K562 (cell line): ENCODE measurements at regions not wholly inside any gene's neighbourhood (a gene's known extent, or its start where the extent isn't known, plus 50 kb on each side); places are given as distances from the start of the nearest gene placed in this dataset.

Experiments
- ATAC-seq: fragments of 200-7000 bp; cut with Tn5 transposase; 3 replicates; pipeline ENCODE4 v1.9.1; 2020; ENCODE audit warnings: moderate library complexity
- BruUV-seq: library from RNA; stranded (reverse); fragments of 400-500 nt; replicated peaks from 2 replicates; lab custom pipeline; 2021; lab: Mats Ljungman, UMichigan
- CTCF ChIA-PET: fragments of 300-600 bp; formaldehyde crosslinking; extraction: SDS; loops from one replicate; lab custom pipeline; 2021; ENCODE audit warnings: low intra/inter-chr PET ratio; lab: Yijun Ruan, JAX
- POLR2A ChIA-PET: fragments of 300-600, 350-650 bp; sonication (Branson Sonifier 250); formaldehyde crosslinking; extraction: SDS; loops from one replicate; lab custom pipeline; 2021; ENCODE audit warnings: antibody characterized with exemption, inconsistent platforms; lab: Yijun Ruan, JAX
- DNase-seq, 4 experiments: peaks; one replicate each; pipeline versions ENCODE4 v3.0.0 to v3.0.0-alpha.2; 2011 to 2018; ENCODE audit warnings: low spot score in 3 of 4, mixed read lengths in 3 of 4; ENCODE audit errors: extremely low read depth in 1 of 4
- FAIRE-seq: peaks from 2 replicates; lab custom pipeline; 2011; peaks lifted over from hg19 to GRCh38; lab: Jason Lieb, UNC
- H2AFZ ChIP-seq: 2 replicates; pipeline ENCODE4 v1.6.0; 2011; ENCODE audit warnings: low read depth, low read length, control low read depth, inconsistent platforms
- H3K27ac ChIP-seq: fragments of 200-600 bp; 3 replicates; pipeline ENCODE4 v1.8.0; 2011; ENCODE audit warnings: low read depth, mild to moderate bottlenecking, control low read depth, inconsistent platforms, low read length, moderate library complexity, mixed read lengths; ENCODE audit errors: extremely low read depth
- H3K27me3 ChIP-seq, 2 experiments: fragments of 300-600 bp in 1 of 2; 2 replicates in 1 of 2; 3 replicates in 1 of 2; pipeline versions ENCODE4 v1.6.0 to v1.8.0; 2011; ENCODE audit warnings: inconsistent platforms in 2 of 2, low read length in 2 of 2, mild to moderate bottlenecking in 1 of 2, mixed read lengths in 1 of 2, moderate library complexity in 1 of 2; ENCODE audit not compliant: control insufficient read depth in 2 of 2, insufficient read depth in 2 of 2
- H3K36me3 ChIP-seq: fragments of 300-600 bp; 3 replicates; pipeline ENCODE4 v1.8.0; 2011; ENCODE audit warnings: mild to moderate bottlenecking, low read length, inconsistent platforms; ENCODE audit not compliant: control insufficient read depth, insufficient read depth
- H3K4me1 ChIP-seq, 2 experiments: fragments of 200-600 bp in 1 of 2; replicated peaks in 1 of 2; 2 replicates in 1 of 2; 3 replicates in 1 of 2; pipeline versions ENCODE4 v1.5.1 to v1.8.0; 2011; ENCODE audit warnings: inconsistent platforms in 2 of 2, low read length in 2 of 2, mild to moderate bottlenecking in 1 of 2, mixed read lengths in 1 of 2, moderate library complexity in 1 of 2; ENCODE audit not compliant: control insufficient read depth in 2 of 2, insufficient read depth in 2 of 2
- H3K4me2 ChIP-seq: 2 replicates; pipeline ENCODE4 v1.6.1; 2011; ENCODE audit warnings: low read length, control low read depth, inconsistent platforms, mixed read lengths; ENCODE audit not compliant: insufficient read depth
- H3K4me3 ChIP-seq: fragments of 200-600 bp; sonication (generic), shearing (Covaris generic); 2 replicates; pipeline ENCODE4 v1.5.1; 2016; ENCODE audit warnings: control low read depth, inconsistent platforms
- H3K79me2 ChIP-seq: fragments of 200-600 bp; 3 replicates; pipeline ENCODE4 v1.8.0; 2011; ENCODE audit warnings: low read length, inconsistent platforms; ENCODE audit not compliant: control insufficient read depth, insufficient read depth
- H3K9ac ChIP-seq, 2 experiments: 2 replicates each; pipeline versions ENCODE4 v1.6.0 to v1.6.1; 2011; ENCODE audit warnings: low read depth in 2 of 2, low read length in 2 of 2, control low read depth in 1 of 2, inconsistent platforms in 1 of 2, mild to moderate bottlenecking in 1 of 2, mixed read lengths in 1 of 2; ENCODE audit not compliant: insufficient read depth in 1 of 2
- H3K9me1 ChIP-seq: one replicate; pipeline ENCODE4 v1.6.0; 2011; ENCODE audit warnings: inconsistent platforms, mild to moderate bottlenecking, low read length, moderate library complexity; ENCODE audit not compliant: control insufficient read depth, insufficient read depth
- H3K9me3 ChIP-seq: replicated peaks from 2 replicates; pipeline ENCODE4 v1.5.1; 2011; ENCODE audit warnings: low read depth, low read length, inconsistent platforms; ENCODE audit not compliant: control insufficient read depth, insufficient read depth
- H4K20me1 ChIP-seq: replicated peaks from 2 replicates; pipeline ENCODE4 v1.6.1; 2011; ENCODE audit warnings: low read length, inconsistent platforms, mixed read lengths; ENCODE audit not compliant: control insufficient read depth, insufficient read depth
- BRF1 ChIP-seq: IDR thresholded peaks from 3 replicates; pipeline ENCODE4 v1.6.1; 2011; ENCODE audit warnings: borderline replicate concordance, mild to moderate bottlenecking; ENCODE audit not compliant: insufficient read length; ENCODE audit errors: extremely low read depth
- CBX1 ChIP-seq: sonication (generic); IDR thresholded peaks from 2 replicates; pipeline ENCODE4 v1.6.1; 2016; ENCODE audit warnings: antibody characterized with exemption, low read depth, mild to moderate bottlenecking
- CSDE1 ChIP-seq, 2 experiments: fragments of 450-650 bp; IDR thresholded peaks; 2 replicates each; pipeline ENCODE4 v1.6.1; 2016; ENCODE audit warnings: mild to moderate bottlenecking in 1 of 2
- GABPB1 ChIP-seq: sonication (generic); formaldehyde crosslinking; IDR thresholded peaks from 2 replicates; pipeline ENCODE4 v1.8.0; 2022; ENCODE audit warnings: mild to moderate bottlenecking, missing genetic modification reagents
- IFI16 ChIP-seq: fragments of 250-450 bp; sonication (Bioruptor Pico); IDR thresholded peaks from 2 replicates; pipeline ENCODE4 v2.1.2; 2022; ENCODE audit warnings: mild to moderate bottlenecking, inconsistent platforms
- IRF1 ChIP-seq: sonication (generic); formaldehyde crosslinking; IDR thresholded peaks from 2 replicates; pipeline ENCODE4 v1.8.0; 2022; ENCODE audit warnings: missing genetic modification reagents, mild to moderate bottlenecking, borderline replicate concordance
- KLF6 ChIP-seq: fragments of 250-450 bp; sonication (Bioruptor Pico); IDR thresholded peaks from 2 replicates; pipeline ENCODE4 v1.4.0; 2020; ENCODE audit warnings: mild to moderate bottlenecking, moderate library complexity, borderline replicate concordance
- MCM5 ChIP-seq: fragments of 450-650 bp; IDR thresholded peaks from 2 replicates; pipeline ENCODE4 v1.6.1; 2016; ENCODE audit warnings: low read depth
- SRSF1 ChIP-seq: fragments of 200-400 bp; formaldehyde crosslinking; IDR thresholded peaks from 2 replicates; pipeline ENCODE4 v1.6.1; 2017; ENCODE audit warnings: mild to moderate bottlenecking, low read depth, low read length, moderate library complexity
- TOE1 ChIP-seq, 2 experiments: fragments of 450-650 bp in 1 of 2; sonication (generic) in 1 of 2; formaldehyde crosslinking in 1 of 2; IDR thresholded peaks; 2 replicates each; pipeline versions ENCODE4 v1.7.1 to v1.8.0; 2016 to 2022; ENCODE audit warnings: borderline replicate concordance in 2 of 2, mild to moderate bottlenecking in 2 of 2, antibody characterized with exemption in 1 of 2, inconsistent platforms in 1 of 2, low read depth in 1 of 2, missing genetic modification reagents in 1 of 2, moderate library complexity in 1 of 2
- TRIM28 ChIP-seq: fragments of 450-650 bp; IDR thresholded peaks from 2 replicates; pipeline ENCODE4 v1.6.1; 2017
- ZC3H4 ChIP-seq: sonication (generic); formaldehyde crosslinking; IDR thresholded peaks from 2 replicates; pipeline ENCODE4 v1.9.0; 2021; ENCODE audit warnings: missing genetic modification reagents, borderline replicate concordance
- ZNF318 ChIP-seq, 2 experiments: fragments of 450-650 bp; IDR thresholded peaks; 2 replicates each; pipeline ENCODE4 v1.6.1; 2016; ENCODE audit warnings: mild to moderate bottlenecking in 2 of 2, borderline replicate concordance in 1 of 2, low read depth in 1 of 2, moderate library complexity in 1 of 2
- WGBS: fragments of 100-300 bp; shearing (Covaris generic); methylation state at CpG from one replicate; pipeline ENCODE4 v1.1.6; 2016; ENCODE audit warnings: low coverage, mixed read lengths; ENCODE audit not compliant: insufficient coverage; ENCODE audit errors: missing lambda C conversion rate; 5-methylcytosine and 5-hydroxymethylcytosine counted together
- in situ Hi-C: fragments of 300-500 bp; cut with MboI; formaldehyde crosslinking; loops from 4 replicates; pipeline ENCODE4 v1.15.0; 2018; ENCODE audit warnings: inconsistent platforms, mixed read lengths
- intact Hi-C: fragments of 100-400 bp; cut with micrococcal nuclease; formaldehyde crosslinking; loops from 2 replicates; pipeline ENCODE4 v1.14.2; 2022

GRCh38 chr17:70796757-70797156, 627.4 kb downstream of the KCNJ2 start:
- Histone ChIP-seq H3K36me3 (no peaks in the 10 kb centered on the region), H3K27me3 (no peaks in the 10 kb centered on the region), H4K20me1 (no peaks in the 10 kb centered on the region), H3K27ac (no peak overlapping the region), H3K4me3 (no peak overlapping the region), H3K9ac (no peak overlapping the region), H3K9me3 (no peaks in the 10 kb centered on the region), H3K4me2 (no peak overlapping the region), H3K79me2 (no peaks in the 10 kb centered on the region), H2AFZ (no peak overlapping the region), H3K9me1 (no peaks in the 10 kb centered on the region), H3K4me1 (no peaks in the 10 kb centered on the region)
- no TSS peak for BruUV-seq
- FAIRE-seq (no peak), ATAC-seq (no peak), DNase-seq (no peak)
- CTCF ChIA-PET, result no interaction called here
- POLR2A ChIA-PET, result no interaction called here
- in situ Hi-C loops (no loop called here), intact Hi-C loops (no loop called here)
- 0% methylated on average over 4 of the region's 4 CpGs for WGBS
- no peak for TF ChIP-seq KLF6
- no peak for TF ChIP-seq IRF1 (CRISPR knock-in tag)
- TF ChIP-seq BRF1, result no peak
- no peak for TF ChIP-seq GABPB1 (CRISPR knock-in tag)
- TF ChIP-seq IFI16 (CRISPR knock-in tag), result no peak
- TF ChIP-seq CSDE1 (IDR thresholded peaks at IDR 0.05), result no peak
- TF ChIP-seq MCM5, result no peak
- TF ChIP-seq TRIM28, result no peak
- no peak for TF ChIP-seq ZC3H4 (CRISPR knock-in tag)
- TF ChIP-seq ZNF318 (IDR thresholded peaks at IDR 0.05; ENCODE audit: borderline replicate concordance in 1 of 2, low read depth in 1 of 2), result no peak
- TF ChIP-seq CBX1, result no peak
- no peak for TF ChIP-seq SRSF1
- TF ChIP-seq TOE1 (IDR thresholded peaks at IDR 0.05; ENCODE audit: borderline replicate concordance), result no peak
- no peak for TF ChIP-seq TOE1 (CRISPR knock-in tag; IDR thresholded peaks at IDR 0.05; ENCODE audit: borderline replicate concordance, low read depth)
